ENCODE measurements at regions not wholly inside any gene's neighbourhood (a gene's known extent, or its start where the extent isn't known, plus 50 kb on each side); places are given as distances from the start of the nearest gene placed in this dataset.

DNA sequence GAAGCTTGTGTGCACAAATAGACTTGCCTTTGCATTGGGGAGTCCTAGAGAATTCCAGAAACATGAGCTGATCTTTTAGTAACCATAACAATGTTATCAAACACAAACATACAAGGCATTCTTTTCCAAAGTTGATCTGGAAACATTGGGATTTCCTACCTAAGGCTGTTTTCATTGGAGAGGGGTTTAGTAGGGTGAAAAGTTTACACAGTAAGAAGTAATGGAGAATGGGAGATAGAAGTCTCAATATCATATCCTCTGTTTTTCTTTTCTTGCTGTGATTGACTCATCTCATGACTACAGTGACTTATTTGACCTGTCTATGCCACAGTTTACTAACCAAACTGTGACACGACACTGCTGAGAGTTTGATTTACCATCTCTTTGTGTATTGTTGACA, 65.6 kb upstream of the PLA2G4A start:
- Histone ChIP-seq H3K79me2 (ENCODE audit: control insufficient read depth, insufficient read depth, low read length) (no peaks in the 10 kb centered on the region), H4K20me1 (ENCODE audit: control insufficient read depth, insufficient read depth) (no peaks in the 10 kb centered on the region), H3K4me1 (ENCODE audit: control insufficient read depth, insufficient read depth, low read length) (peaks cover 8% of the 10 kb centered on the region), H3K27me3 (replicated peaks in 1 of 2; ENCODE audit: control insufficient read depth in 2 of 2, insufficient read depth in 2 of 2, low read length in 1 of 2) (no peaks in the 10 kb centered on the region), H3K9me3 (replicated peaks; ENCODE audit: control insufficient read depth, insufficient read depth, low read length) (no peaks in the 10 kb centered on the region; the same call in 2 of the 3 replicates), H3K36me3 (ENCODE audit: control insufficient read depth in 2 of 2, insufficient read depth in 2 of 2, low read length in 1 of 2) (no peaks in the 10 kb centered on the region), H3K27ac (ENCODE audit: control insufficient read depth, insufficient read depth) (no peak overlapping the region), H3K4me3 (no peak overlapping the region), H3K9ac (ENCODE audit: control insufficient read depth, insufficient read depth, low read length) (no peak overlapping the region), H2AFZ (ENCODE audit: control insufficient read depth, low read depth, low read length) (no peak overlapping the region), H3K4me2 (ENCODE audit: control insufficient read depth, insufficient read depth) (no peak overlapping the region)
- no peak for TF ChIP-seq YY1 (IDR thresholded peaks at IDR 0.05; ENCODE audit: low read depth, low read length)
- no peak for TF ChIP-seq HDAC2 (IDR thresholded peaks at IDR 0.05)
- TF ChIP-seq, protein P1, sequence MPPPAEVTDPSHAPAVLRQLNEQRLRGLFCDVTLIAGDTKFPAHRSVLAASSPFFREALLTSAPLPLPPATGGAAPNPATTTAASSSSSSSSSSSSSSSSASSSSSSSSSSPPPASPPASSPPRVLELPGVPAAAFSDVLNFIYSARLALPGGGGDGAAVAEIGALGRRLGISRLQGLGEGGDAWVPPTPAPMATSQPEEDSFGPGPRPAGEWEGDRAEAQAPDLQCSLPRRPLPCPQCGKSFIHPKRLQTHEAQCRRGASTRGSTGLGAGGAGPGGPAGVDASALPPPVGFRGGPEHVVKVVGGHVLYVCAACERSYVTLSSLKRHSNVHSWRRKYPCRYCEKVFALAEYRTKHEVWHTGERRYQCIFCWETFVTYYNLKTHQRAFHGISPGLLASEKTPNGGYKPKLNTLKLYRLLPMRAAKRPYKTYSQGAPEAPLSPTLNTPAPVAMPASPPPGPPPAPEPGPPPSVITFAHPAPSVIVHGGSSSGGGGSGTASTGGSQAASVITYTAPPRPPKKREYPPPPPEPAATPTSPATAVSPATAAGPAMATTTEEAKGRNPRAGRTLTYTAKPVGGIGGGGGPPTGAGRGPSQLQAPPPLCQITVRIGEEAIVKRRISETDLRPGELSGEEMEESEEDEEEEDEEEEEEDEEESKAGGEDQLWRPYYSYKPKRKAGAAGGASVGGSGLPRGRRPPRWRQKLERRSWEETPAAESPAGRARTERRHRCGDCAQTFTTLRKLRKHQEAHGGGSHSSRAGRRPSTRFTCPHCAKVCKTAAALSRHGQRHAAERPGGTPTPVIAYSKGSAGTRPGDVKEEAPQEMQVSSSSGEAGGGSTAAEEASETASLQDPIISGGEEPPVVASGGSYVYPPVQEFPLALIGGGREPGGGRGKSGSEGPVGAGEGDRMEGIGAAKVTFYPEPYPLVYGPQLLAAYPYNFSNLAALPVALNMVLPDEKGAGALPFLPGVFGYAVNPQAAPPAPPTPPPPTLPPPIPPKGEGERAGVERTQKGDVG (CRISPR knock-in tag; IDR thresholded peaks at IDR 0.05) = no peak
- TF ChIP-seq RUNX3 (IDR thresholded peaks at IDR 0.05; ENCODE audit: low read length) = peak; percentile 59
- no peak for TF ChIP-seq POLR2A (IDR thresholded peaks at IDR 0.05; ENCODE audit: low read depth, low read length)
- TF ChIP-seq ATF3 (IDR thresholded peaks at IDR 0.05; ENCODE audit: borderline replicate concordance, extremely low read depth, low read depth, low read length) = no peak
- TF ChIP-seq JUNB (IDR thresholded peaks at IDR 0.05) = peak; percentile 47
- TF ChIP-seq CREM (IDR thresholded peaks at IDR 0.05; ENCODE audit: low read depth) = no peak
- no peak for TF ChIP-seq EP300 (IDR thresholded peaks at IDR 0.05; ENCODE audit: borderline replicate concordance in 1 of 2, control insufficient read depth in 1 of 2, low read depth in 2 of 2, low read length in 2 of 2)
- FAIRE-seq (no peak), DNase-seq (ENCODE audit: low read depth, low spot score) (no peak), ATAC-seq (no peak)
- intact Hi-C loops (cut with micrococcal nuclease; ENCODE audit: unreplicated experiment) (loop anchor here (10.0 kb wide), 1 partner anchor 62 kb away; the partner anchor contains the start of gene PLA2G4A), in situ Hi-C loops (cut with MboI) (no loop called here)
- ChIA-PET POLR2A (no interaction called here), SMC1A (ENCODE audit: uncharacterized antibody, unreplicated experiment) (no interaction called here), RAD21 (ENCODE audit: unreplicated experiment) (no interaction called here), CTCF (interaction anchor here (1.1 kb wide), 1 partner anchor 18 kb away, joined by 3 read pairs; no protein-coding TSS in a partner anchor)
- no TSS peak for BruUV-seq (replicated peaks)
- WGBS (ENCODE audit: insufficient coverage, insufficient replicate concordance, low lambda C conversion rate, missing lambda C conversion rate) = 0% methylated on average over 1 of the region's 1 CpG
